ENCODE measurements at regions not wholly inside any gene's neighbourhood (a gene's known extent, or its start where the extent isn't known, plus 50 kb on each side); places are given as distances from the start of the nearest gene placed in this dataset.

DNA sequence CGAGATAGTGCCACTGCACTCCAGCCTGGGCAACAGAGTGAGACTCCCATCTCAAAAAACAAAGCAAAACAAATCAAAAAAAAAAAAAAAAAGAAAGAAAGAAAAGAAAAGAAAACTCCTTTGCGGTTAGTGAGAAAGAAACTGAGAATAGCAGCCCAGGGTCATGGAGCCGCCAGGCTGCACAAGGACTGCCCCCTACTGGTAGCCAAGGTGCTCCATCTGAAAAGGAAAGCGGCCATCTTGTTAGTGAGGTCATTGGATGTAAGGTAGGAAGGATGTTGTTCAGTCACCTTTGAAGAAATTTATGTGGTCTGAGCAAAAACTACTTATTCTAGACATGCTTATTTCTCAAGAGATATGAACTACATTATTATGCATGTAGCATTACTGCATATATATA is 660.6 kb upstream of the TENM3 start:
- H3K79me2 ChIP-seq (ENCODE audit: control insufficient read depth, insufficient read depth, low read length, unreplicated experiment), result no peaks in the 10 kb centered on the region
- H3K27ac ChIP-seq (ENCODE audit: low read depth, low read length), result no peak overlapping the region
- H2AFZ ChIP-seq (ENCODE audit: low read length, unreplicated experiment), result no peak overlapping the region
- no peak overlapping the region for H3K4me3 ChIP-seq (ENCODE audit: low read depth, low read length)
- no peaks in the 10 kb centered on the region for H3K4me1 ChIP-seq (ENCODE audit: control insufficient read depth, insufficient read depth, low read length, unreplicated experiment)
- no peaks in the 10 kb centered on the region for H3K27me3 ChIP-seq (ENCODE audit: insufficient read depth, low read length)
- H3K36me3 ChIP-seq (ENCODE audit: insufficient read depth, low read length), result no peaks in the 10 kb centered on the region

DNA sequence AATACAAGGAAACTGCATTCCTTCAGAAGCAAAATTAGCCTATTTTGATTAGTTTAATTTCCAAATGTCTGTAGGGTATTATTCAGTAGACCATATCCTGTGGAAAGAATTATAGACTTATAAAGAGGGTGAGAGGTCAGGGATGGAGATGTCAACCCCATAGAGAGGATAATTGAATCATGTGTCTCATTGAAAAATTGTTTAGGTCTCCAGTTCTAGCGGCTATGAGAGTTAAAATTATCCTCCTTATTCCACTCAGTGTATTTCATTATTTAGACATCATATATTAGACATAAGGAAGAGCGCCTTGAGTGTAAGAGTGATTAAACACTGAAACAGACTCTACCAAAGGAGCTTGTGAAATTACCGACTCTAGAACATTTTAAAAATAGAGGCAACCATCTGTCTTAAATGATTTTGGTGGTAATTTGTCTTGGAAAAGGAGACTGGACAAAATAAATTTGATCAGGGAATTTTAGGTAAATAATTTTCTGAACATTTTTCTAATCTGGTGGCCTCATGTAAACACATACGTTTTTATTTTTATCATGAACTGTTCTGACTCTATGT is 654.4 kb upstream of the TENM3 start:
- no peaks in the 10 kb centered on the region for H3K36me3 ChIP-seq (ENCODE audit: insufficient read depth, low read length)
- no peaks in the 10 kb centered on the region for H3K4me1 ChIP-seq (ENCODE audit: control insufficient read depth, insufficient read depth, low read length, unreplicated experiment)
- no peaks in the 10 kb centered on the region for H3K79me2 ChIP-seq (ENCODE audit: control insufficient read depth, insufficient read depth, low read length, unreplicated experiment)
- no peak overlapping the region for H3K4me3 ChIP-seq (ENCODE audit: low read depth, low read length)
- H2AFZ ChIP-seq (ENCODE audit: low read length, unreplicated experiment), result no peak overlapping the region
- no peak overlapping the region for H3K27ac ChIP-seq (ENCODE audit: low read depth, low read length)
- H3K27me3 ChIP-seq (ENCODE audit: insufficient read depth, low read length), result no peaks in the 10 kb centered on the region

- H3K4me3 ChIP-seq (ENCODE audit: low read depth, low read length), result no peak overlapping the region
- H3K27me3 ChIP-seq (ENCODE audit: insufficient read depth, low read length), result no peaks in the 10 kb centered on the region
- H3K4me1 ChIP-seq (ENCODE audit: control insufficient read depth, insufficient read depth, low read length, unreplicated experiment), result peaks cover 4% of the 10 kb centered on the region
- no peak overlapping the region for H2AFZ ChIP-seq (ENCODE audit: low read length, unreplicated experiment)
- no peaks in the 10 kb centered on the region for H3K79me2 ChIP-seq (ENCODE audit: control insufficient read depth, insufficient read depth, low read length, unreplicated experiment)
- no peaks in the 10 kb centered on the region for H3K36me3 ChIP-seq (ENCODE audit: insufficient read depth, low read length)
- H3K27ac ChIP-seq (ENCODE audit: low read depth, low read length), result no peak overlapping the region
Observed at GRCh38 chr4:181592221-181592745, 650.9 kb upstream of the TENM3 start.

DNA sequence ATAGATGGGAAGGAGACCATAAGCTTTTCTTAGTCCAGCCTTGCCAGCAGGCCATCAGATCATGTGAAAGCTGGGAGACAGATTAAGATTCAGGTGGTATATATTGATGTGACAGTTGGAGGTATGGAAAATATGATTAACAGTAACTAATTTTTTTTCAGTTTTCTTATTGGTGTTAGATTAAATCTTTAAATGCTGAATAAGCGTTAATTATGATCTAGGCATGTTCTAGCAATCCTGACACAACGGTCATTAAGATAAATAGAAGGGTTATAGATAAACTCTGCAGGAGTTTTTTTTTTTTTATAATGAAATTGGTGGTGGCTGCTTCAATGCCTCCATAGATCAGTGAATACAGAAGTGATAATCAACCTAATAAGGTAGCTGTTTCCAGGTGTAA is 649.5 kb upstream of the TENM3 start:
- Histone ChIP-seq H2AFZ (ENCODE audit: low read length, unreplicated experiment) (no peak overlapping the region), H3K79me2 (ENCODE audit: control insufficient read depth, insufficient read depth, low read length, unreplicated experiment) (no peaks in the 10 kb centered on the region), H3K27me3 (ENCODE audit: insufficient read depth, low read length) (no peaks in the 10 kb centered on the region), H3K4me3 (ENCODE audit: low read depth, low read length) (no peak overlapping the region), H3K4me1 (ENCODE audit: control insufficient read depth, insufficient read depth, low read length, unreplicated experiment) (peaks cover 13% of the 10 kb centered on the region), H3K27ac (ENCODE audit: low read depth, low read length) (no peak overlapping the region), H3K36me3 (ENCODE audit: insufficient read depth, low read length) (no peaks in the 10 kb centered on the region)

DNA sequence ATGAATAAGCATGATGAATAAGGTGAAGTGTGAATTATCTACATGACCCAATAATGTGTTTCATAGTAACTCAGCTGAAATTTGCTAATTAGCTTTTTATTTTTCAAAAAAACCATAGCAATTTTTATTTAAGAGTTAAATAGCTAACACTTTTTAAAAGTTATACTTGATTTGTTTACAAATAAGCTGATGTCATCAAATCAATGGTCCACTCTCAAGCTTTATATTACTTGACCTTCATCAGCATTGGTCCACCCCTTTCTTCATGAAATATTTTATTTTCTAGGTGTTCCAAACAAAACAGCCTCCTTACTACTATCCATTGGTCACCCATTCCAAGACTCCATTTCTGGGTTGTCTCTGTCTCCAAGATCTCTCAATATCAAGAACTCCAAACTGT is 649.0 kb upstream of the TENM3 start:
- Histone ChIP-seq H3K79me2 (ENCODE audit: control insufficient read depth, insufficient read depth, low read length, unreplicated experiment) (no peaks in the 10 kb centered on the region), H2AFZ (ENCODE audit: low read length, unreplicated experiment) (no peak overlapping the region), H3K27me3 (ENCODE audit: insufficient read depth, low read length) (no peaks in the 10 kb centered on the region), H3K36me3 (ENCODE audit: insufficient read depth, low read length) (no peaks in the 10 kb centered on the region), H3K27ac (ENCODE audit: low read depth, low read length) (no peak overlapping the region), H3K4me1 (ENCODE audit: control insufficient read depth, insufficient read depth, low read length, unreplicated experiment) (peaks cover 13% of the 10 kb centered on the region), H3K4me3 (ENCODE audit: low read depth, low read length) (no peak overlapping the region)

GRCh38 chr4:181595716-181596115 is 647.5 kb upstream of the TENM3 start:
- Histone ChIP-seq H3K4me3 (ENCODE audit: low read depth, low read length) (no peak overlapping the region), H3K27me3 (ENCODE audit: insufficient read depth, low read length) (no peaks in the 10 kb centered on the region), H2AFZ (ENCODE audit: low read length, unreplicated experiment) (no peak overlapping the region), H3K4me1 (ENCODE audit: control insufficient read depth, insufficient read depth, low read length, unreplicated experiment) (peaks cover 13% of the 10 kb centered on the region), H3K27ac (ENCODE audit: low read depth, low read length) (no peak overlapping the region), H3K36me3 (ENCODE audit: insufficient read depth, low read length) (no peaks in the 10 kb centered on the region), H3K79me2 (ENCODE audit: control insufficient read depth, insufficient read depth, low read length, unreplicated experiment) (no peaks in the 10 kb centered on the region)

- Histone ChIP-seq H3K36me3 (ENCODE audit: insufficient read depth, low read length) (no peaks in the 10 kb centered on the region), H3K79me2 (ENCODE audit: control insufficient read depth, insufficient read depth, low read length, unreplicated experiment) (no peaks in the 10 kb centered on the region), H3K4me1 (ENCODE audit: control insufficient read depth, insufficient read depth, low read length, unreplicated experiment) (peaks cover 13% of the 10 kb centered on the region), H3K27ac (ENCODE audit: low read depth, low read length) (peak overlapping the region; percentile 50), H3K27me3 (ENCODE audit: insufficient read depth, low read length) (no peaks in the 10 kb centered on the region), H2AFZ (ENCODE audit: low read length, unreplicated experiment) (peak overlapping the region; percentile 67), H3K4me3 (ENCODE audit: low read depth, low read length) (peak overlapping the region; percentile 50; the same call in 1 of the 2 replicates)
Observed at GRCh38 chr4:181597766-181598165, 645.4 kb upstream of the TENM3 start.

GRCh38 chr4:181599134-181599533 is 644.1 kb upstream of the TENM3 start:
- Histone ChIP-seq H3K79me2 (ENCODE audit: control insufficient read depth, insufficient read depth, low read length, unreplicated experiment) (no peaks in the 10 kb centered on the region), H3K27ac (ENCODE audit: low read depth, low read length) (no peak overlapping the region), H3K4me1 (ENCODE audit: control insufficient read depth, insufficient read depth, low read length, unreplicated experiment) (peaks cover 13% of the 10 kb centered on the region), H3K36me3 (ENCODE audit: insufficient read depth, low read length) (no peaks in the 10 kb centered on the region), H2AFZ (ENCODE audit: low read length, unreplicated experiment) (no peak overlapping the region), H3K4me3 (ENCODE audit: low read depth, low read length) (no peak overlapping the region), H3K27me3 (ENCODE audit: insufficient read depth, low read length) (no peaks in the 10 kb centered on the region)

DNA sequence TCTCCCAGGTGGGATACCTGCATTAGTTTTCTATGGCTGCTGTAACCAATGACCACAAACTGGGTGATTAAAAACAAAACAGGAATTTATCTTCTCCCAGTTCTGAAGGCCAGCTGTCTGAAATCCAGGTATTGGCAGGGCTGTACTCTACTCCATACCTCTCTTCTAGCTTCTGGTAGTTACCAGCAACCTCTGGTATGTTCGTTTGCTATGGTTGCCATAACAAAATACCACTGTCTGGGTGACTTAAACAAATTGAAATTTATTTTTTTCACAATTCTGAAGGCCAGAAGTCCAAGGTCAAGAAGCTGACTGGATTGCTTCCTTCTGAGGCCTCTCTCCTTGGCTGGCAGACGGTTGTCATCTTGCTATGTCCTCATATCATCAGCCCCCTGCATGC is 642.1 kb upstream of the TENM3 start:
- Histone ChIP-seq H3K79me2 (ENCODE audit: control insufficient read depth, insufficient read depth, low read length, unreplicated experiment) (no peaks in the 10 kb centered on the region), H2AFZ (ENCODE audit: low read length, unreplicated experiment) (no peak overlapping the region), H3K36me3 (ENCODE audit: insufficient read depth, low read length) (no peaks in the 10 kb centered on the region), H3K27me3 (ENCODE audit: insufficient read depth, low read length) (no peaks in the 10 kb centered on the region), H3K4me1 (ENCODE audit: control insufficient read depth, insufficient read depth, low read length, unreplicated experiment) (peaks cover 13% of the 10 kb centered on the region), H3K27ac (ENCODE audit: low read depth, low read length) (no peak overlapping the region), H3K4me3 (ENCODE audit: low read depth, low read length) (no peak overlapping the region)

- Histone ChIP-seq H3K4me1 (ENCODE audit: control insufficient read depth, insufficient read depth, low read length, unreplicated experiment) (no peaks in the 10 kb centered on the region), H3K36me3 (ENCODE audit: insufficient read depth, low read length) (no peaks in the 10 kb centered on the region), H3K79me2 (ENCODE audit: control insufficient read depth, insufficient read depth, low read length, unreplicated experiment) (no peaks in the 10 kb centered on the region), H3K4me3 (ENCODE audit: low read depth, low read length) (no peak overlapping the region), H2AFZ (ENCODE audit: low read length, unreplicated experiment) (no peak overlapping the region), H3K27ac (ENCODE audit: low read depth, low read length) (no peak overlapping the region), H3K27me3 (ENCODE audit: insufficient read depth, low read length) (no peaks in the 10 kb centered on the region)
Observed at GRCh38 chr4:181604546-181604945, 638.7 kb upstream of the TENM3 start.

- Histone ChIP-seq H3K27me3 (ENCODE audit: insufficient read depth, low read length) (no peaks in the 10 kb centered on the region), H3K27ac (ENCODE audit: low read depth, low read length) (no peak overlapping the region), H2AFZ (ENCODE audit: low read length, unreplicated experiment) (no peak overlapping the region), H3K79me2 (ENCODE audit: control insufficient read depth, insufficient read depth, low read length, unreplicated experiment) (no peaks in the 10 kb centered on the region), H3K4me3 (ENCODE audit: low read depth, low read length) (no peak overlapping the region), H3K4me1 (ENCODE audit: control insufficient read depth, insufficient read depth, low read length, unreplicated experiment) (no peaks in the 10 kb centered on the region), H3K36me3 (ENCODE audit: insufficient read depth, low read length) (no peaks in the 10 kb centered on the region)
Observed at GRCh38 chr4:181606300-181606699, 636.9 kb upstream of the TENM3 start.
